Epithelial cell of esophagus (primary cell): ENCODE measurements at regions not wholly inside any gene's neighbourhood (a gene's known extent, or its start where the extent isn't known, plus 50 kb on each side); places are given as distances from the start of the nearest gene placed in this dataset.

ENCODE experiments used
- DNase-seq: peaks from one replicate; pipeline ENCODE4 v3.0.0; 2010; ENCODE audit warnings: low read depth
- H3K4me3 ChIP-seq: 2 replicates; pipeline ENCODE4 v1.5.1; 2011; ENCODE audit warnings: mild to moderate bottlenecking, low read length, control low read depth
- TF ChIP-seq, protein P1 (sequence below): IDR thresholded peaks from 2 replicates; pipeline ENCODE4 v1.5.1; 2011; ENCODE audit warnings: low read depth, mild to moderate bottlenecking, low read length, control low read depth, inconsistent platforms; ENCODE audit not compliant: insufficient read depth; ENCODE audit errors: missing control alignments

DNA sequence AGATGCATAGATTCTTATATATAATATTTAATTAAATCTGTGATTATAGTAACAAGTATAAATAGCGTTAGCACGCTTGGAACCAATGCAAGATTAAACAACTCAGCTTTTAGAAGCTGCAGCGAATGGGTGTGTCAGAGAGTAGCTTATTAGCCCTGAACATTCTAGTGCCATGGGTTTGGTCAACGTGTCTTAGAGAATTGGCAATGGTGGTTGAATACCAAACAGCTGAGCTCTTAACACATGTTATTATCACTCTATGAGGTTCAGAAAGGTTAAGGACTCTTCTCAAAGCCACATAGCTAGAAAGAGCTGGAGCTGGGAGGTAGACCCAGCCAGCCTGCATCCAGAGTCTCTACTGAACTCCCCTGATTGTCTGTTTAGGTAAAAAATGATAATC is 284.2 kb upstream of the CHD6 start:
- DNase-seq: no peak
- TF ChIP-seq, protein P1, sequence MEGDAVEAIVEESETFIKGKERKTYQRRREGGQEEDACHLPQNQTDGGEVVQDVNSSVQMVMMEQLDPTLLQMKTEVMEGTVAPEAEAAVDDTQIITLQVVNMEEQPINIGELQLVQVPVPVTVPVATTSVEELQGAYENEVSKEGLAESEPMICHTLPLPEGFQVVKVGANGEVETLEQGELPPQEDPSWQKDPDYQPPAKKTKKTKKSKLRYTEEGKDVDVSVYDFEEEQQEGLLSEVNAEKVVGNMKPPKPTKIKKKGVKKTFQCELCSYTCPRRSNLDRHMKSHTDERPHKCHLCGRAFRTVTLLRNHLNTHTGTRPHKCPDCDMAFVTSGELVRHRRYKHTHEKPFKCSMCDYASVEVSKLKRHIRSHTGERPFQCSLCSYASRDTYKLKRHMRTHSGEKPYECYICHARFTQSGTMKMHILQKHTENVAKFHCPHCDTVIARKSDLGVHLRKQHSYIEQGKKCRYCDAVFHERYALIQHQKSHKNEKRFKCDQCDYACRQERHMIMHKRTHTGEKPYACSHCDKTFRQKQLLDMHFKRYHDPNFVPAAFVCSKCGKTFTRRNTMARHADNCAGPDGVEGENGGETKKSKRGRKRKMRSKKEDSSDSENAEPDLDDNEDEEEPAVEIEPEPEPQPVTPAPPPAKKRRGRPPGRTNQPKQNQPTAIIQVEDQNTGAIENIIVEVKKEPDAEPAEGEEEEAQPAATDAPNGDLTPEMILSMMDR: no peak
- H3K4me3 ChIP-seq: no peak overlapping the region

DNA sequence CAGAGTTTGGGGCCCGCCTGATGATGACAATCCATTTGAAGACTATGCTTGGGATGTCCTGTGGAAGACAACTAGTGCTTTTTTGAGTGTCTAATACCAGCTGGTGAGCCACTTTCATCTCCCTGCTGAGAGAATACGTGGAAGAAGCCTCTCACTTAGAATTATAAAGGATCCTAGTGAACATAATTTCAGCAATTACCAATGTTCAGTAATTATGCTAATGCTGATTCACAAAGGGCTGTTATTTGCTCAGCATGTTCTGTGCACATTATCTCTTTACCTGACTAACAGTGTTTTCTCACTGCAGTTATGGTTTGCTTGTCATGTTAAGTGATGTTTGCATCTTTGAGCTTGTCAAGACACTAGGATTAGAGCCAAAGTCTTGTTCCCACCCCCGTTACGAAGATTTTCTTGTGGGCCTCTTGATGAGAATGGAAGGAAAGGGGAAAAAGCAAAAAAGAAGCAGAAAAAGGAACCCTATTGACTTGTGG is 282.1 kb upstream of the CHD6 start:
- H3K4me3 ChIP-seq: no peak overlapping the region
- no peak for DNase-seq

DNA sequence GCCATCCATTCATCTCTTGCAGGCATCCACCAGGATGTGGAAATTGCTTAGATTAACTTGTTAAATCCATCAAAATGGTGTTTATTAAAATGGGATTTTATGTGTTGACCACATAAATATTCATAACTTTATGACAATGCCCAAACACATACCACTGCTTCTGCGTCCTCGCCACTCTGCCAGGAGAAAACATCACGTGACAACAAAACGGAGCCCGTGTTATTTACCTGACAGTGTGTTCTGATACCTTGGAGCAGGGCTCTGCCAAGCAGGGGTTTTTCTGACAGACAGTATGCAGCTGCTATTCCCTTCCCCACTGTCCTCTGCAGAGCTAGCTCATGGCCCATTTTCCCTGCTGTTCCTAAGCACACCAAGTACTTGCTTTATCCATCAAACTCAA is 279.5 kb upstream of the CHD6 start:
- TF ChIP-seq, protein P1: no peak
- H3K4me3 ChIP-seq: no peak overlapping the region
- no peak for DNase-seq

More for the DNA sequence above, 282.1 kb upstream of the CHD6 start:
- TF ChIP-seq, protein P1: no peak

DNA sequence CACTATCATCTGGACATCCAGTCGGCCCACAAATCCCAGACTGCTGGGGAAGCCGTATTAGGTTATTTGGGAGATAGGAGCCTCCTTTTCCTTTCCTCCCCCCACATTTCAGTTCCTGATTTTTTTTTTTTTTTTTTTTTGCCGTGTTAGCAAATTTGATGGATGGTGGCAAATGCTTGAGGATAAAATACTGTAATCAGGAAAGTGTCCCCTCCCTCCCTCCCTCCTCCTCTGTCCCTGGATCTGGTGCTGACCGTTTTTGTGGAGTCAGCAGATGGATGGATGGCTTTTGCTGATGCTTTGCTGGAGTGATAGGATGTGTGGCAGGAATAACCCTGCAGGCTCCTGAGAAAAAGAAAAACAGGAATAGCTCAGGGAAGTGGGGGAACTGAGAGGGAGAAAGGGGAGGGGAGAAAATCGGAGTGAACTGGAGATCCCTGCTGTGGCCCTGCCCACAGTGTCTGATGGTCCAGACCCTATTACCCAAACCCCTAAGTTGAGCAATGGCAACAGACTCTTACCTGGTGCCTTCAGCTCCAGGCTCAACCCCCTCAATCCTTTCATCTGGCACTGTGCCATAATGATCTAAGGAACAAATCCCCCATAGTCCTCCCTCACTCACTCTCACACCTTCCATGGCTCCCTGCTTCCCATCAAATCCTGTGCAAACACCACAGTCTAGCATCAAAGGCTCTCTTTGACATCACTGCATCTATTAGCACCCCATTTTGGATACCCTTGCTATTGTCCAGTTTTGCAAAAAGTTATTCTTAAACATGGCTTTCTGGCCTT is 277.3 kb upstream of the CHD6 start:
- DNase-seq: no peak
- H3K4me3 ChIP-seq: no peak overlapping the region
- TF ChIP-seq, protein P1: no peak

DNA sequence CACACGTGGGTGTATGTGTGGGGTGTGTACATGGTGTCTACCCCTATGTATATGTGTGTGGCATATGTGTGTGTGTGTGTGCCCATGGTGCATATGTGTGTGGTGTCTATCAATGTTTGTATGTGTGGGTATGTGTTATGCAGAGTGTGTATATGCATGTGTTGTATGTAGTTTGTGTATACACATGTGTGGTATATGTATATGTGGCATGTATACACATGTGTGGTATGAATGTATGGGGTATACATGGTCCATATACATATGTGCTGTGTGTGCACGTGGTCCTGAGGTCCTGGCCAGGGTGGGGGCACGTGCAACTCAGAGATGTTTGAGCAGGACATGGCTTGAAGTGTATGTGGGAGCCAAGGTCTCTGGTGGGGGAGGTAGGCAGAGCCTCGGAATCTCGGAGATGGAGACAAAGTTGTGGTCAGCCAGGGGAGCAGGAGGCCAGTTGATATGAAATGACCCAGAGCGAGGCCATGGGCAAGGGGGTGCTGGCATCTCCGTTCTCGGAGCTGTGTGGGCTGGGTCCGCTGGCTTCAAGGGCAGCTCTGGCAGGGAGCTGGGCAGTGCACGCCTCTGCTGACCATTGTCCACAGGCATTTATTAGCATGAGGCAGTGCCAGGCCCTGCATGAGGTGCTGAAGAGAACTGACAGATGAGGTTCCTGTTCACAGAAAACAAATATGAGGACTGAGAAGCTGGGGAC is 276.2 kb upstream of the CHD6 start:
- no peak for DNase-seq
- no peak overlapping the region for H3K4me3 ChIP-seq
- TF ChIP-seq, protein P1: no peak

DNA sequence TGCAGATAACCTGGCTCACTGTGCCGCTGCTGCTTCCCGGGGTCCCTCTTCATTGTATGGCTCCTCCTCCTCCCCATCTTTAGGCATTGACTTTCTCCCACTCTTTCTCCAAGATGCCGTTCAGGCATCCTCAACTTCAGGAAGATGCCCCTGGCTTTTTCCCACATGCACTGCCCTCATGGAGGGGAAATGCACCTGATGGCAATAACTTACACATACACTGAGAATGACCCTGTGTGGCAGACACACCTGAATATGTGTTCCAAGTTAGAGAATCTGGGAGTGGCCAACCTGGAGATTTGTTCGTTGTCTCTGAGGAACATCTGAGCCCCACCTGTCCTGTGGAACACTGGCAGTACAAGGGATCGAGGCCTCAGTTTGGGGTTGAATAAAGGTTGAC is 273.9 kb upstream of the CHD6 start:
- DNase-seq: no peak
- TF ChIP-seq, protein P1: no peak
- H3K4me3 ChIP-seq: no peak overlapping the region
